WTC11 (cell line): ENCODE measurements at regions not wholly inside any gene's neighbourhood (a gene's known extent, or its start where the extent isn't known, plus 50 kb on each side); places are given as distances from the start of the nearest gene placed in this dataset.

Source experiments
- ATAC-seq: fragments of 200-7000 bp; cut with Tn5 transposase; 2 replicates; pipeline ENCODE4 v1.10.0; 2021; ENCODE audit warnings: mild to moderate bottlenecking, moderate library complexity
- CTCF ChIA-PET: fragments of 300-600 bp; sonication (Branson Sonifier 250); formaldehyde crosslinking; loops from one replicate; lab custom pipeline; 2021; ENCODE audit warnings: antibody characterized with exemption; lab: Charles Lee
- POLR2A ChIA-PET: fragments of 350-600 bp; sonication (Branson Sonifier 250); formaldehyde crosslinking; loops from one replicate; lab custom pipeline; 2021; ENCODE audit warnings: antibody characterized with exemption; lab: Charles Lee
- DNase-seq: peaks from one replicate; pipeline ENCODE4 v3.0.0; 2021; ENCODE audit warnings: low spot score
- H3K27ac Mint-ChIP-seq: 2 replicates; pipeline ENCODE4 v1.8.0; 2021; ENCODE audit warnings: mixed read lengths
- H3K27me3 Mint-ChIP-seq: 2 replicates; pipeline ENCODE4 v1.8.0; 2021; ENCODE audit warnings: low read depth, mild to moderate bottlenecking, moderate library complexity, mixed read lengths
- H3K36me3 Mint-ChIP-seq: 2 replicates; pipeline ENCODE4 v1.8.0; 2021; ENCODE audit warnings: mixed read lengths
- H3K4me1 Mint-ChIP-seq: 2 replicates; pipeline ENCODE4 v1.8.0; 2022; ENCODE audit warnings: mixed read lengths
- H3K4me3 Mint-ChIP-seq: 2 replicates; pipeline ENCODE4 v1.8.0; 2021; ENCODE audit warnings: mild to moderate bottlenecking, moderate library complexity, mixed read lengths
- H3K9me3 Mint-ChIP-seq: 2 replicates; pipeline ENCODE4 v1.8.0; 2021; ENCODE audit warnings: mixed read lengths
- ARID4B ChIP-seq: sonication (generic); formaldehyde crosslinking; IDR thresholded peaks from 2 replicates; pipeline ENCODE4 v1.8.0; 2023; ENCODE audit warnings: missing genetic modification reagents, mild to moderate bottlenecking, borderline replicate concordance
- ATF3 ChIP-seq: sonication (generic); formaldehyde crosslinking; conservative IDR thresholded peaks from 2 replicates; pipeline ENCODE4 v1.8.1; 2022; ENCODE audit warnings: mild to moderate bottlenecking, missing genetic modification reagents
- FOXP1 ChIP-seq: sonication (generic); formaldehyde crosslinking; IDR thresholded peaks from 2 replicates; pipeline ENCODE4 v1.8.0; 2022; ENCODE audit warnings: missing genetic modification reagents, mild to moderate bottlenecking, moderate library complexity, borderline replicate concordance
- GTF2I ChIP-seq: fragments of 250-450 bp; sonication (Bioruptor Pico); conservative IDR thresholded peaks from 2 replicates; pipeline ENCODE4 v1.4.0; 2021; ENCODE audit warnings: mild to moderate bottlenecking
- NFATC4 ChIP-seq: fragments of 250-450 bp; sonication (Bioruptor Pico); IDR thresholded peaks from 2 replicates; pipeline ENCODE4 v1.9.0; 2021; ENCODE audit warnings: mild to moderate bottlenecking
- NR1H2 ChIP-seq: sonication (generic); formaldehyde crosslinking; IDR thresholded peaks from 2 replicates; pipeline ENCODE4 v1.9.0; 2021; ENCODE audit warnings: mild to moderate bottlenecking, moderate library complexity, missing genetic modification reagents
- NR3C1 ChIP-seq: sonication (generic); formaldehyde crosslinking; conservative IDR thresholded peaks from 2 replicates; pipeline ENCODE4 v1.8.1; 2023; ENCODE audit warnings: low read depth, mild to moderate bottlenecking, missing genetic modification reagents
- SMAD3 ChIP-seq: sonication (generic); formaldehyde crosslinking; IDR thresholded peaks from 2 replicates; pipeline ENCODE4 v1.8.0; 2022; ENCODE audit warnings: missing genetic modification reagents, mild to moderate bottlenecking, borderline replicate concordance
- TCF7 ChIP-seq: sonication (generic); formaldehyde crosslinking; IDR thresholded peaks from 2 replicates; pipeline ENCODE4 v1.8.0; 2022; ENCODE audit warnings: mild to moderate bottlenecking, low read depth, missing genetic modification reagents, moderate library complexity
- ZBTB21 ChIP-seq: sonication (generic); formaldehyde crosslinking; IDR thresholded peaks from 2 replicates; pipeline ENCODE4 v1.8.1; 2023; ENCODE audit warnings: mild to moderate bottlenecking, missing genetic modification reagents, borderline replicate concordance
- ZMAT4 ChIP-seq: fragments of 250-450 bp; sonication (Bioruptor Pico); IDR thresholded peaks from 2 replicates; pipeline ENCODE4 v1.9.0; 2021; ENCODE audit warnings: mild to moderate bottlenecking
- ZNF532 ChIP-seq: fragments of 250-450 bp; sonication (Bioruptor Pico); IDR thresholded peaks from 2 replicates; pipeline ENCODE4 v1.9.0; 2021; ENCODE audit warnings: mild to moderate bottlenecking, borderline replicate concordance
- TF ChIP-seq, protein P1 (sequence below): sonication (generic); formaldehyde crosslinking; conservative IDR thresholded peaks from 2 replicates; pipeline ENCODE4 v1.8.1; 2023; ENCODE audit warnings: mild to moderate bottlenecking, low read depth, missing genetic modification reagents, moderate library complexity
- TF ChIP-seq, protein P2 (sequence below): sonication (generic); formaldehyde crosslinking; IDR thresholded peaks from 2 replicates; pipeline ENCODE4 v1.8.1; 2022; ENCODE audit warnings: mild to moderate bottlenecking, missing genetic modification reagents, moderate library complexity, borderline replicate concordance
- TF ChIP-seq, protein P3 (sequence below): fragments of 250-450 bp; sonication (Bioruptor Pico); IDR thresholded peaks from 2 replicates; pipeline ENCODE4 v1.8.0; 2021; ENCODE audit warnings: mild to moderate bottlenecking

GRCh38 chr13:80501556-80501955 is 160.6 kb upstream of the SPRY2 start (continued):
- TF ChIP-seq ARID4B (CRISPR knock-in tag), result no peak
- no peak for TF ChIP-seq SMAD3 (CRISPR knock-in tag)
- TF ChIP-seq, all 79 proteins: peak for 0

DNA sequence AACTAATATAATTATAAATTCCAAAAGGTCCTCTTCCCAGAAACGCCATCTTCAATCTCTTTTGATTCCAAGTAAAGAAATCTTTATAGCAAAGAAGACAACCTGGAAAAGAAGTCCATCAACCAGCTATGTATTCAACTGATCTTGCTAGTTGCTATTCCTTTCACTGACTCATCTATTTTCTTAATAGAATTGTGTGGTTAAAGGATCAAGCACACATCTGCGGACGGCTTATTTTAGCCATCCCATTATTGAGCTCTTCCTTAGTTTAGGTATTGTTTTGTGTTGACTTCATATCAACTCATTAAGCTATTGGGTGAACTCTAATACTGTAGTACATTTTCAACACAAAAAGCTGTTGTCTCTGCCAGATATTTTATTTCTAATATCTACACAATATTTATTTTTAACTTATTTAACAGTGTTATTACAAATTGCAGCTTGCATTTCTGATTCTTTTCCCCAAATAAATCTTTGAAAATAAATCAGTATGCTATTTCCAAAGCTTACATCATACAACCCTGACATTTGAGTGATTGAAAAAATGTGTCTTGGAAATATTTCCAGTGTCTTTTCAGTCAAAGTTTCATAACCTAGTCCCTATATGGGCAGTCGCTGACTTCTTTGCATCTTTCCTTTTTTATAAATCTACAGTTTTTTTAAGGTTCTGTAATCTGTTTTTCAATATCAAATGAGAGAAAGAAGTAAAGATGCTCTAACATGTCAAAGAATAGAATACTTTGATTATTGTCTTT is 158.8 kb upstream of the SPRY2 start:
- H3K36me3 Mint-ChIP-seq, result peaks cover 6% of the 10 kb centered on the region; the same call in 1 of the 2 replicates
- ChIA-PET POLR2A (no interaction called here), CTCF (no interaction called here)
- no peaks in the 10 kb centered on the region for H3K4me1 Mint-ChIP-seq
- H3K9me3 Mint-ChIP-seq, result peaks cover 8% of the 10 kb centered on the region
- no peaks in the 10 kb centered on the region for H3K27me3 Mint-ChIP-seq
- H3K27ac Mint-ChIP-seq, result no peak overlapping the region
- DNase-seq, result no peak
- no peak for ATAC-seq
- H3K4me3 Mint-ChIP-seq, result no peak overlapping the region
- TF ChIP-seq ZMAT4 (CRISPR knock-in tag) (no peak), ATF3 (CRISPR knock-in tag) (no peak), ZNF532 (CRISPR knock-in tag) (no peak), NR1H2 (CRISPR knock-in tag) (no peak), GTF2I (CRISPR knock-in tag) (no peak), NR3C1 (CRISPR knock-in tag) (no peak)
- TF ChIP-seq, protein P1, sequence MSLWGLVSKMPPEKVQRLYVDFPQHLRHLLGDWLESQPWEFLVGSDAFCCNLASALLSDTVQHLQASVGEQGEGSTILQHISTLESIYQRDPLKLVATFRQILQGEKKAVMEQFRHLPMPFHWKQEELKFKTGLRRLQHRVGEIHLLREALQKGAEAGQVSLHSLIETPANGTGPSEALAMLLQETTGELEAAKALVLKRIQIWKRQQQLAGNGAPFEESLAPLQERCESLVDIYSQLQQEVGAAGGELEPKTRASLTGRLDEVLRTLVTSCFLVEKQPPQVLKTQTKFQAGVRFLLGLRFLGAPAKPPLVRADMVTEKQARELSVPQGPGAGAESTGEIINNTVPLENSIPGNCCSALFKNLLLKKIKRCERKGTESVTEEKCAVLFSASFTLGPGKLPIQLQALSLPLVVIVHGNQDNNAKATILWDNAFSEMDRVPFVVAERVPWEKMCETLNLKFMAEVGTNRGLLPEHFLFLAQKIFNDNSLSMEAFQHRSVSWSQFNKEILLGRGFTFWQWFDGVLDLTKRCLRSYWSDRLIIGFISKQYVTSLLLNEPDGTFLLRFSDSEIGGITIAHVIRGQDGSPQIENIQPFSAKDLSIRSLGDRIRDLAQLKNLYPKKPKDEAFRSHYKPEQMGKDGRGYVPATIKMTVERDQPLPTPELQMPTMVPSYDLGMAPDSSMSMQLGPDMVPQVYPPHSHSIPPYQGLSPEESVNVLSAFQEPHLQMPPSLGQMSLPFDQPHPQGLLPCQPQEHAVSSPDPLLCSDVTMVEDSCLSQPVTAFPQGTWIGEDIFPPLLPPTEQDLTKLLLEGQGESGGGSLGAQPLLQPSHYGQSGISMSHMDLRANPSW, result no peak

DNA sequence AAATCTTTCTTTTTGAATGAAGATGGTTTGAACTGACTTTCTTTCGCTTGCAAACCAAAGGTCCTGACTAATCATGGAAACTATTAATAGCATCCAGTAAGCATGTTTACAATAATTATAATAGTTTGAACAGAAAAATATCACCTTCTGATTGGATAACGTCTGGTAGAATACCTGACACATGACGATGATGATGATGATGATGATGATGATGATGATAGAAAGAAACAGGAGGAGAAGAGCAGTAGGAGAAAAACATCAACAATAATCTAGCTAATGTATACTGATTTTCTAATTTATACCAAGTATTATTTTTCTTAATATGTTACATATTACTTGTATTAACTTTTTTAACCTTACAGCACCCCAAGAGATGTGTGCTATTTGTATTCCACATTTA is 157.5 kb upstream of the SPRY2 start:
- H3K27me3 Mint-ChIP-seq, result no peaks in the 10 kb centered on the region
- no peak overlapping the region for H3K4me3 Mint-ChIP-seq
- H3K27ac Mint-ChIP-seq, result no peak overlapping the region
- CTCF ChIA-PET, result no interaction called here
- ATAC-seq (no peak), DNase-seq (no peak)
- no peaks in the 10 kb centered on the region for H3K36me3 Mint-ChIP-seq
- H3K9me3 Mint-ChIP-seq, result no peaks in the 10 kb centered on the region; the same call in 1 of the 2 replicates
- POLR2A ChIA-PET, result no interaction called here
- H3K4me1 Mint-ChIP-seq, result no peaks in the 10 kb centered on the region
- no peak for TF ChIP-seq FOXP1 (CRISPR knock-in tag)
- no peak for TF ChIP-seq ZBTB21 (CRISPR knock-in tag)
- TF ChIP-seq, protein P2, sequence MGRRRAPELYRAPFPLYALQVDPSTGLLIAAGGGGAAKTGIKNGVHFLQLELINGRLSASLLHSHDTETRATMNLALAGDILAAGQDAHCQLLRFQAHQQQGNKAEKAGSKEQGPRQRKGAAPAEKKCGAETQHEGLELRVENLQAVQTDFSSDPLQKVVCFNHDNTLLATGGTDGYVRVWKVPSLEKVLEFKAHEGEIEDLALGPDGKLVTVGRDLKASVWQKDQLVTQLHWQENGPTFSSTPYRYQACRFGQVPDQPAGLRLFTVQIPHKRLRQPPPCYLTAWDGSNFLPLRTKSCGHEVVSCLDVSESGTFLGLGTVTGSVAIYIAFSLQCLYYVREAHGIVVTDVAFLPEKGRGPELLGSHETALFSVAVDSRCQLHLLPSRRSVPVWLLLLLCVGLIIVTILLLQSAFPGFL (CRISPR knock-in tag), result no peak
- no peak for TF ChIP-seq TCF7 (CRISPR knock-in tag)
- TF ChIP-seq, protein P3, sequence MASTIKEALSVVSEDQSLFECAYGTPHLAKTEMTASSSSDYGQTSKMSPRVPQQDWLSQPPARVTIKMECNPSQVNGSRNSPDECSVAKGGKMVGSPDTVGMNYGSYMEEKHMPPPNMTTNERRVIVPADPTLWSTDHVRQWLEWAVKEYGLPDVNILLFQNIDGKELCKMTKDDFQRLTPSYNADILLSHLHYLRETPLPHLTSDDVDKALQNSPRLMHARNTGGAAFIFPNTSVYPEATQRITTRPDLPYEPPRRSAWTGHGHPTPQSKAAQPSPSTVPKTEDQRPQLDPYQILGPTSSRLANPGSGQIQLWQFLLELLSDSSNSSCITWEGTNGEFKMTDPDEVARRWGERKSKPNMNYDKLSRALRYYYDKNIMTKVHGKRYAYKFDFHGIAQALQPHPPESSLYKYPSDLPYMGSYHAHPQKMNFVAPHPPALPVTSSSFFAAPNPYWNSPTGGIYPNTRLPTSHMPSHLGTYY (CRISPR knock-in tag), result no peak
- TF ChIP-seq NFATC4 (CRISPR knock-in tag), result no peak
